Stimulated activated CD8-positive, alpha-beta memory T cell treated with anti-CD3 and anti-CD28 coated beads, Interleukin-12 subunit alpha, Interleukin-12 subunit beta, amount 100 ng/mL, for 24 hours (primary cell): ENCODE measurements at regions not wholly inside any gene's neighbourhood (a gene's known extent, or its start where the extent isn't known, plus 50 kb on each side); places are given as distances from the start of the nearest gene placed in this dataset.

Source experiments
- DNase-seq: peaks from one replicate; pipeline ENCODE4 v3.0.0-alpha.2; 2020; ENCODE audit errors: extremely low read depth

DNA sequence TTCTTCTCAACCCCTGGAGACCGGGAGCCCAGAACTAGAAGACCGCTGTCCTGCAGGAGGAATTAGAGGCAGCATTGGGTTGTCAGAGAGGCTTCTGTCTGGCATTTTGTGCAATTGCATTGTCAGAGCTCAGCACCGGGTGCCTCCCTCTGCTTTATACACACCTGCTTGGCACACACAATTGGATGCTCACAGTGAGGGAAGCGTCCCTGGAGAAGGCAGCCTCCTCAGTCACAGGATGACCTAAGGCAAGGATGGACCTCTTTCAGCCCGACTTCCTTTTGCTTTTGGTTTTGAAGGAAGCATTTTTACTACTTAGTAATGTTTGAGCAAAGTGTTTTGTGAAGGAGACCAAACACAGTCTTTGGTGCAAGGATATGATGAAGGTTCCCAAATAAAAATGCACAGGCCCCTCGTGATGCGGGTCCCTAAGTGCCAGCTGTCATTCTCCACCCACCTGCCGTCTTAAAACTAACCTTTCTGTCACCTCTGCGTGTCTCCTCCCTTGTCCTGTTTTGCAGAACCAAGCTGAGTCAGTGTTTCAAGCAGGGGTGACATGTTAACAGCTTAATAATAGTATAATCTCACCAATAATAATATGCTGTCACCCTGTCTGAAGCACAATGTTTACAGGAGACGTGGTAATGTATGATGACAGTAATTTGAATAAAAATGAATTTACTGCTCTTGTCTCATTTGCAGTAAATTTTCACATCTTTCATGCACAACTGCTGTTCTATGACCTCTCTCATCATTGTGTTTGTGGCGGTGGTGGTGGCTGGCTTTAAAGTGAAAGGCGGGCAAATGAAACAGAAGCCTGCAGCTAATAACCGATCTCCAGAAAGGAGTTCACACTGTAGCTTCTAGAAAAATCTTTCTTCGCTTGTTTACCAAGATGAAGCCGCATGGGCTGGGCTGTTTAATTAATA is 430.2 kb upstream of the MKI67 start:
- DNase-seq, result no peak

- no peak for DNase-seq
These were observed 431.0 kb upstream of the MKI67 start for GRCh38 chr10:128557149-128557710.

- no peak for DNase-seq
These were observed 434.2 kb upstream of the MKI67 start for GRCh38 chr10:128560406-128560805.

DNA sequence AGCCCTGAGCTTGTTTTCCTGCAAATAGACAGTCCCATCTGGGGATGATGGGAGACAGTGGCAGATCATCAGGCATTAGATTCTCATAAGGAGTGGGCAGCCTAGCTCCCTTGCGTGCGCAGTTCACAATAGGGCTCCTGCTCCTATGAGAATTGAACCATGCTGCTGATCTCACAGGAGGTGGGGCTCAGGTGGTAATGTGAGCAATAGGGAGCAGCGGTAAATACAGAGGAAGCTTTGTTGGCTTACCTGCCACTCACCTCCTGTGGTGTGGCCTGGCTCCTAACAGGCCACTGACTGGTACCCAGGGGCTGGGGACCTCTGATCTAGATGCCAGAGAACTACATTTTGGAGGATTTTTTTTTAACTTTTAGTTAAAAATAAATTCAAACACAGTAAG is 434.8 kb upstream of the MKI67 start:
- no peak for DNase-seq

GRCh38 chr10:128563387-128563786 is 437.2 kb upstream of the MKI67 start:
- no peak for DNase-seq

DNA sequence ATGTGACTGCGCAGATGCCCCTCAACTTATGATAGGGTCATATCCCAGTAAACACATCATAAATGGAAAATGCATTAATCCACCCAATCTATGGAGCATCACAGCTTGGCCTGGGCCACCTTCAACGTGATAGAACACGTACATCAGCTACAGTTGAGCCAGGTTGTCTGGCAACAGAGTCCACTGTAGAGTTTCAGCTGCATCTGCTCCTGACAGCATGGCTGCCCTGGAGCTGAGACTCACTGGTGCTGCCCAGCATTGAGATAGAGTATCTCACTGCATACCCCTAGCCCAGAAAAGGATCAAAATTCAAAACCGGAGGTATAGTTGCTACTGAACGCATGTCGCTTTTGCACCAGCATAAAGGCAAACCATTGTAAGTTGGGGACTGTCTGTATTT is 437.7 kb upstream of the MKI67 start:
- DNase-seq, result no peak

GRCh38 chr10:128566361-128566968 is 440.2 kb upstream of the MKI67 start:
- DNase-seq, result no peak

DNA sequence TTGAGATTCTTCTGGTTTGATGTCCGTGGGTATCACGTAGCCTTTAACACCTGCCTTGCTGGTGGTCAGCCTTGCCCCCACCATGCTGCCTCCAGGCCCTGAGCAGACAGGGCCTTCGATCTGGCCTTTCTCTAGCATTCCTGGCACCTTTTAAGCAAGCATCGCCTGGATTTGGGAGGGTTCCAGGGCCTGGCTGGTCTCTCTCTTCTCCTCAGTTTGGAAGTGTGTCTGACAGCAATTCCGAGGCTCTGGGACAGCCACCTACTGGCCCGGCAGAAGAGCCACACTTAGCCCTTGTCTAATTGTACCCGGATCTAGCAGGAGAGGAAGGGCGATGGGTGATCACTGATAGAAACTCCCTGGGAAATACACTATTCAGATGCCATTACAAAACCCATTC is 441.3 kb upstream of the MKI67 start:
- no peak for DNase-seq

GRCh38 chr10:128568041-128568440 is 441.8 kb upstream of the MKI67 start:
- no peak for DNase-seq

DNA sequence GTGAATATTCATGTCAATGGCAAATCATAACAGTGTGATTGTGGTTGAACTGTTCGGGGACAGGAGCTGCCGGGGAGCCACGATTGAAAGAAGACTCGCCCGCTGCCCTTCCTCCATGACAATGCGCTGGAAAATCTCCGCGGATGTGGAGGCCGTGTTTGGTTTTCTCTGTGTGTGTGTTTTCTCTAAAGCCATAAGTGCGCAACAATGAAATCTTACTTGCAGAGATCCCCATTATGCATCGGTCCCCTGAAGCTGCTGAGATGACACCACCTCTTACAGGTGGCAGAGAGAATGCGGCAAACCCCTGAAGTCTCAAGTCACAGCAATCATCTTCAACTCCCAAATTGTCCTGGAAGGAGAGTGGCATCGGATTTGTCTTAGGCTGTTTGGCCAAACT is 442.3 kb upstream of the MKI67 start:
- DNase-seq, result no peak

DNA sequence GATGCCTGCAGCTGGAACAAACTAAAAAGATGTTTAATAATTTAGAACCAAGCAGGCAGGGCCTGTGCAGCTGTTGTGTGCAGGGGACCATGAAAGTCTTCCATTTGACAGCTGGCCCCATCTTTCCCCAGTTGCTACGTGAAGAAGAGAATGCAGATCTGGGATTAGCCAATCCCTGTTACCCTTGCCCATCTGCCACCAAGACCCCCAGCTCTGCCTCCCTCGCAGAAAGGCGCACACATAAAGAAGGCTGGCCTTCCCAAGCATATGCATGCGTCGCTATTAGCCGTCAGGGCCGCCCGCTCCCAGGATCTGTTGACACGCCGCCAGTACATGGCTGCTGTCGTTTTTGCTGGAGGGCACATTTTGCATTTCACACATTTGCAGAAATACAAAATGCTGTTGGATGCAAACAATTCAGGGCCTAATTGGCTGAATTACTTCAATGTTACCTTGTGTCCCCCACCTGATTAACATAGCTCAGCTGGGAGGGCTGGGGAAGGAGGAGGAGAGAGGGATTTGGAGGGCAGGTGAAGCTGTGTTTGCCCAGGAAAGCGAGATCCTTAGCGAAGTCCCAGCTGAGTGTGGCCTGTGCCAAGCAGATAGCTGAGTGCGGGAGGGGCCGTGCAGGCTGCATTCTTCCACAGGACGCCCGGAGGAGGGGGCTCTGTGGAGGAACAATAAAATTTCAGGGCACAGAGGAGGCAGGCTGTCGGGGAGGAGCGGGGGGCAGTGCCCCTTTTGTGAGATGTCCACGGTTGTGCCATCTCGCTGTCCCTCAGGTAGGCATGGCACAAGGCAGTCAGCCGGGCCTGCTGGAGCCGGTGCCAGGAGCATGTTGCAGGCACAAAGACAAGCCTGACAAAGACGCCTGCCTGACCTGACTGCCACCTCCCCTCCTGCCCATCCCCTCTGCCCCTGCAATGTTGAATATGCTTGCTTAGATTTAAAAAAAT is 443.0 kb upstream of the MKI67 start:
- DNase-seq, result no peak

DNA sequence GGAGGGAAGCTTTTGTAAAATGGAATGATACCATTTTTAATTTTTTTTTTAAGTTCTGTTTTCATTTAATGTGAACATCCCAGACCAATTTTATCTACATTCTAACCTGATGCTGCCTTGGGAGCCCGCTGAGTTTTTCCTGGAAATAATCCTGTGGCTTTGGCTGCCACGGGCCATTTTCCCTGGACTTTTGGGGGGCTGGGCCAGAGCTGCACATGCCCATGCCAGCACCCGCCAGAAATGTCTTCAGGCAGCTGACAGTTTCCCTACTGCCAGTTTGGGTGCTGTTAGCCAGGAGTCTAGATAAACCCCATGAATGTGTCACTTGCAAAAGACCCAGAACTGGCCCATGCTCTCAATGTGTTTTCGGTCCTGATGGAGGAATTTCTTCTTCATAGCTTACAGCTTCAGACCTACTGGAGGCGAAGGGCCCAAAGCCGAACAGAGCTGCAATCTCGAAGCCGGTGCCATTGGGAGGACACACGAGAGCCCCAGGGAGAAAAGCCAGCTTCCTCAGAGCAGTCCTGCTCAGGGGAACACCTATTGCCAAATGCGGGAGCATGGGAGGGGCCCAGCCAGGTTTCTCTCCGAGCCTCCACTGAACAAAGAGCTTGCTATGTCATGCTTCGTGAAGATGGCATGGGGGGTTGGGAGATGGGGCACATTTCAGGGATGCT is 444.2 kb upstream of the MKI67 start:
- DNase-seq, result no peak

DNA sequence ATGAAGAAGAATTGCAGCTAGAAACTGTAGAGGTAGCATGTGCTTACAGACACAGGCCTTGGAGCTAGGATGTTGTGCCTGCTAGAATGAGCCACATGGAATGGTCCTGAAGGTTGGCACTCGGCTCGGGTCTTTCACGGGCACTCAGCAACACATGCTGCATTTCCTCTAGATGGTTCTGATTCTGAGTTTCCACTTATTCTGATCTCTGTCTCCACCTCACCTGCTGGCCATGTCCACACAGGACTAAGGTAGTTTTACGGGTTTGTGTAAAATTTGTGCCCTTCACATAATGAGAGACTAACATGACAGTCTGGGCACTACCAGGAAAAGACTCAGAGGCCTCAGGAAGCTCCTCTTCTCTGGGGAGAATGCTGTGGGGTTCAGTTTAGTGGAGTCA is 444.8 kb upstream of the MKI67 start:
- no peak for DNase-seq

- DNase-seq, result no peak
These were observed 445.5 kb upstream of the MKI67 start for GRCh38 chr10:128571745-128572144.

GRCh38 chr10:128572696-128573095 is 446.5 kb upstream of the MKI67 start:
- DNase-seq, result no peak

DNA sequence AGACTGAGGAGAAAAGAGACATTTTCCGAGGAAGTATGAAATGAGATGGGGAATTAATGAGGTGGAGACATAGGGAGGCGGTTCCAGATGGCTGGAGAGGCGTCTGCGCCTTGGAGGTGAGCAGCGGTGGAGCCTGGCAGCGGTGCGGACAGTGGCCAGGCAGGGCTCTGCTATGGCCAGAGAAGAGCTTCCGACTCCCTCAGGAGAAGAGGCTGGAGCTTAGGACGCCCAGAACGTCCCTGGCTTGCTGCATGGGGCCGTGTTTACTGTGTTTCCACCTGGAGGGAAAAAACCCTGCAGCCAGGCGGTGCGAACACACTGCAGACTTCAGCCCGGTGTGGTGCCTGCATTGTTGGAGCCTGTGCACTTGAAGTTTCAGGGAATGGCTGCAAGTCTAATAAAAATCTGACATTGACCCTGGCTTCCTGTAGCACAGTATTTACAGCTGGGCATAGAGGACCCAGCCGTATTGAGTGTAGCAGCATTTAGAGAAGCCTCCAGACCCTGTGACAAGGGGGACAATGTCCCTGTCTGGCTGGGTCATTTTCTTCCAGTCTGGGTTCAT is 447.1 kb upstream of the MKI67 start:
- no peak for DNase-seq

DNA sequence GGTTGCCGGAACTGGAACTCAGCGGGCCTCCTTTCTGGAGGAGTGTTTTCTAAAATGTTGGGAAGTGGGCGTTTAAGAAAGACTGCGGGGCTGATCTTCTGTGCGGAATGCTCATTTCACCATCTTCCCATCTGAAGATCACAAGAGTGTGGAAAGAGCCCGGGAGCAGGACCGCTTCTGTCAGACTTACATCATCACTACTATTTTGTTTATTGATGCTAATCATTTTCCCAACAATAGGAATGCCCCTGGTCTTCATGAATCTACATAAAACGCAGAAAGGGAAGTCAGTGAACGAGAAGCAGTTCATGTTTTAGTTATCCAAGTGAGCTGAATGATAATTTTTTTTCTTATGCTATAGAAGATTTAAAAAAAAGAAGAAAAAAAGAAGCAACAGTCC is 447.8 kb upstream of the MKI67 start:
- no peak for DNase-seq

DNA sequence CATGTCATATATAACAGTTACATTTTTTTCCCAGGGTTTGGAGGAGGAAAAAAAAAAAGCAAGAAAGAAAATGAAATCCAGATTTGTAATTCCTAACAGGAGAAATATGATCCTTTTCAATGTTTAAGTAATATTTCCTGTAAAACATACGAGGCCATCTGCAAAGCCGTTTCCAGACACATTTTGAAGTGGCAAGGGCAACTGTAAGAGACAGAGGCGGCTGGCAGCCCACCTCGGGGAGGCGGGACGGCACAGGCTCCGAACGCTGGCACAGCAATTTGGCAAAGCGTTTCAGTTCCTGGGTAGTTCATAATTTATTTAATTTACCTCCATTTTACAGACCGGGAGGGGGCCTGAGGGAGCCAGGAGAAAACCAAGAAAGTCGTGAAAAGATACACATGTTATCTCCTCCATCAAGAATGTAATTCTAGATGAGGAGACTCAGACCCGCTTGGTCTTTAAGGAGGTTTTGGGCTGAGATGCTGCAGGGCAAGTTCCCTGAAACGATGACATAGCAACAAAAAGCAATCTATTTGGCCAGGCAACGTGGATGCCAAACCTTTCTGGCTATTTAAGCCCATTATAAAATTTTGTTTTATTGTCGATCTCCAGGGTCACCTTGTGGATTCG is 448.5 kb upstream of the MKI67 start:
- DNase-seq, result no peak

- DNase-seq, result no peak
These were observed 449.5 kb upstream of the MKI67 start for GRCh38 chr10:128575761-128576160.

- DNase-seq, result no peak
These were observed 450.1 kb upstream of the MKI67 start for GRCh38 chr10:128576336-128576735.
